SK-N-SH treated with all-trans-retinoic acid at 6 μM for 48 hours (cell line): ENCODE measurements at regions not wholly inside any gene's neighbourhood (a gene's known extent, or its start where the extent isn't known, plus 50 kb on each side); places are given as distances from the start of the nearest gene placed in this dataset.

ENCODE experiments used
- ARNTL ChIP-seq: fragments of 450-650 bp; formaldehyde crosslinking; IDR thresholded peaks from 2 replicates; pipeline ENCODE4 v1.5.0; 2020; ENCODE audit warnings: low read depth, mild to moderate bottlenecking, moderate library complexity, borderline replicate concordance
- CSDC2 ChIP-seq: fragments of 250-450 bp; sonication (Bioruptor Pico); IDR thresholded peaks from 2 replicates; pipeline ENCODE4 v1.5.0; 2020; ENCODE audit warnings: mild to moderate bottlenecking, moderate library complexity
- GLIS3 ChIP-seq: fragments of 250-450 bp; sonication (Bioruptor Pico); IDR thresholded peaks from 2 replicates; pipeline ENCODE4 v1.5.0; 2020; ENCODE audit warnings: mild to moderate bottlenecking, moderate library complexity
- PPARA ChIP-seq: fragments of 250-450 bp; sonication (Bioruptor Pico); IDR thresholded peaks from 2 replicates; pipeline ENCODE4 v1.5.0; 2020; ENCODE audit warnings: mild to moderate bottlenecking, borderline replicate concordance
- RARB ChIP-seq: fragments of 250-450 bp; sonication (Bioruptor Pico); IDR thresholded peaks from 2 replicates; pipeline ENCODE4 v1.8.0; 2021; ENCODE audit warnings: mild to moderate bottlenecking, moderate library complexity
- SNAI2 ChIP-seq: fragments of 250-450 bp; sonication (Bioruptor Pico); IDR thresholded peaks from 2 replicates; pipeline ENCODE4 v1.5.0; 2020; ENCODE audit warnings: mild to moderate bottlenecking, moderate library complexity
- TCF4 ChIP-seq: fragments of 250-450 bp; sonication (Bioruptor Pico); IDR thresholded peaks from 2 replicates; pipeline ENCODE4 v1.8.0; 2021; ENCODE audit warnings: mild to moderate bottlenecking, moderate library complexity, borderline replicate concordance
- TOX ChIP-seq: fragments of 250-450 bp; sonication (Bioruptor Pico); IDR thresholded peaks from 2 replicates; pipeline ENCODE4 v1.8.0; 2021; ENCODE audit warnings: mild to moderate bottlenecking, moderate library complexity, borderline replicate concordance
- ZC3H10 ChIP-seq: fragments of 250-450 bp; sonication (Bioruptor Pico); IDR thresholded peaks from 2 replicates; pipeline ENCODE4 v1.5.1; 2021; ENCODE audit warnings: mild to moderate bottlenecking, moderate library complexity
- ZFP3 ChIP-seq: fragments of 250-450 bp; sonication (Bioruptor Pico); IDR thresholded peaks from 2 replicates; pipeline ENCODE4 v1.5.0; 2020; ENCODE audit warnings: mild to moderate bottlenecking, moderate library complexity
- ZFP30 ChIP-seq: fragments of 450-650 bp; formaldehyde crosslinking; IDR thresholded peaks from 2 replicates; pipeline ENCODE4 v1.5.0; 2022; ENCODE audit warnings: mild to moderate bottlenecking, moderate library complexity
- TF ChIP-seq, protein P1 (sequence below): fragments of 250-450 bp; sonication (Bioruptor Pico); IDR thresholded peaks from 2 replicates; pipeline ENCODE4 v1.8.0; 2021; ENCODE audit warnings: low read depth, mild to moderate bottlenecking, moderate library complexity, borderline replicate concordance
- TF ChIP-seq, protein P2 (sequence below): fragments of 250-450 bp; sonication (Bioruptor Pico); IDR thresholded peaks from 2 replicates; pipeline ENCODE4 v1.8.0; 2020; ENCODE audit warnings: mild to moderate bottlenecking, moderate library complexity, borderline replicate concordance

DNA sequence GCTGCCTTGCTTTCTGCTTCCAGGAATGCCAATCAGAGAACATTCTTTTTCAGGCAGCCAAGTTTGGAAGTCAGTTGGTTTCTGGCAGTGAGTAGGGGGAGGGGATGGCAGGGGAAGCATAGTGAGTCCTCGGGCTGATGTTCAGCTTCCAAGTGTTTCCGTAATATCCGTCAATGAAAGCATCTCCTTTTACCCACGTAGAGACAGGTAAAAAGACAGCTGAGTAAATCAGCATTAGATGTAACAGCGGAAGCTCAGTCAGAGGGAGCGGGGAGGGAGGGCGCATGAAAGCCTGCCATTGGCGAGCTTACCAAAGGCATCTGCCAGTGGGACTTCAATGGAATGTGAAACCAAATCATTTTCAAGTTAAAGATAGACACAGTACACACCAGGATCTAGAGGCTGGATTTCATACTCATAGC lies 117.1 kb upstream of the DTNA start:
- no peak for TF ChIP-seq TCF4 (CRISPR knock-in tag)
- TF ChIP-seq ZFP30 (CRISPR knock-in tag) = no peak
- TF ChIP-seq RARB (CRISPR knock-in tag) = no peak
- TF ChIP-seq CSDC2 (CRISPR knock-in tag) = no peak
- TF ChIP-seq TOX (CRISPR knock-in tag) = no peak
- no peak for TF ChIP-seq GLIS3 (CRISPR knock-in tag)
- no peak for TF ChIP-seq PPARA (CRISPR knock-in tag)
- TF ChIP-seq, protein P1, sequence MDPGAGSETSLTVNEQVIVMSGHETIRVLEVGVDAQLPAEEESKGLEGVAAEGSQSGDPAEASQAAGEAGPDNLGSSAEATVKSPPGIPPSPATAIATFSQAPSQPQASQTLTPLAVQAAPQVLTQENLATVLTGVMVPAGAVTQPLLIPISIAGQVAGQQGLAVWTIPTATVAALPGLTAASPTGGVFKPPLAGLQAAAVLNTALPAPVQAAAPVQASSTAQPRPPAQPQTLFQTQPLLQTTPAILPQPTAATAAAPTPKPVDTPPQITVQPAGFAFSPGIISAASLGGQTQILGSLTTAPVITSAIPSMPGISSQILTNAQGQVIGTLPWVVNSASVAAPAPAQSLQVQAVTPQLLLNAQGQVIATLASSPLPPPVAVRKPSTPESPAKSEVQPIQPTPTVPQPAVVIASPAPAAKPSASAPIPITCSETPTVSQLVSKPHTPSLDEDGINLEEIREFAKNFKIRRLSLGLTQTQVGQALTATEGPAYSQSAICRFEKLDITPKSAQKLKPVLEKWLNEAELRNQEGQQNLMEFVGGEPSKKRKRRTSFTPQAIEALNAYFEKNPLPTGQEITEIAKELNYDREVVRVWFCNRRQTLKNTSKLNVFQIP (CRISPR knock-in tag) = no peak
- TF ChIP-seq, protein P2, sequence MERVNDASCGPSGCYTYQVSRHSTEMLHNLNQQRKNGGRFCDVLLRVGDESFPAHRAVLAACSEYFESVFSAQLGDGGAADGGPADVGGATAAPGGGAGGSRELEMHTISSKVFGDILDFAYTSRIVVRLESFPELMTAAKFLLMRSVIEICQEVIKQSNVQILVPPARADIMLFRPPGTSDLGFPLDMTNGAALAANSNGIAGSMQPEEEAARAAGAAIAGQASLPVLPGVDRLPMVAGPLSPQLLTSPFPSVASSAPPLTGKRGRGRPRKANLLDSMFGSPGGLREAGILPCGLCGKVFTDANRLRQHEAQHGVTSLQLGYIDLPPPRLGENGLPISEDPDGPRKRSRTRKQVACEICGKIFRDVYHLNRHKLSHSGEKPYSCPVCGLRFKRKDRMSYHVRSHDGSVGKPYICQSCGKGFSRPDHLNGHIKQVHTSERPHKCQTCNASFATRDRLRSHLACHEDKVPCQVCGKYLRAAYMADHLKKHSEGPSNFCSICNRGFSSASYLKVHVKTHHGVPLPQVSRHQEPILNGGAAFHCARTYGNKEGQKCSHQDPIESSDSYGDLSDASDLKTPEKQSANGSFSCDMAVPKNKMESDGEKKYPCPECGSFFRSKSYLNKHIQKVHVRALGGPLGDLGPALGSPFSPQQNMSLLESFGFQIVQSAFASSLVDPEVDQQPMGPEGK = no peak
- TF ChIP-seq ZC3H10 (CRISPR knock-in tag) = no peak
- no peak for TF ChIP-seq ZFP3 (CRISPR knock-in tag)
- no peak for TF ChIP-seq ARNTL (CRISPR knock-in tag)
- TF ChIP-seq SNAI2 (CRISPR knock-in tag) = no peak
